OCI-LY1 (cell line): ENCODE measurements at regions not wholly inside any gene's neighbourhood (a gene's known extent, or its start where the extent isn't known, plus 50 kb on each side); places are given as distances from the start of the nearest gene placed in this dataset.

ENCODE experiments used
- H2AFZ ChIP-seq: fragments of 200-600 bp; sonication (generic), shearing (Covaris generic); 2 replicates; pipeline ENCODE4 v1.6.0; 2014; ENCODE audit warnings: antibody characterized with exemption, mild to moderate bottlenecking, low read length
- H3F3A ChIP-seq: fragments of 200-600 bp; sonication (generic), shearing (Covaris generic); 2 replicates; pipeline ENCODE4 v1.6.0; 2014; ENCODE audit warnings: mild to moderate bottlenecking, antibody characterized with exemption, low read length, moderate library complexity; ENCODE audit not compliant: insufficient read depth
- H3K27ac ChIP-seq: fragments of 200-600 bp; sonication (generic); 2 replicates; pipeline ENCODE4 v1.5.1; 2014; ENCODE audit warnings: low read length, mixed run types, mild to moderate bottlenecking, low read depth; ENCODE audit not compliant: poor library complexity, severe bottlenecking
- H3K27me3 ChIP-seq: fragments of 200-600 bp; sonication (generic); 2 replicates; pipeline ENCODE4 v1.6.0; 2014; ENCODE audit warnings: antibody characterized with exemption, mild to moderate bottlenecking, low read length, moderate library complexity; ENCODE audit not compliant: insufficient read depth
- H3K36me3 ChIP-seq: fragments of 200-600 bp; sonication (generic); 2 replicates; pipeline ENCODE4 v1.6.1; 2014; ENCODE audit warnings: mild to moderate bottlenecking, antibody characterized with exemption, low read length, moderate library complexity, mixed read lengths; ENCODE audit not compliant: insufficient read depth
- H3K4me1 ChIP-seq: fragments of 200-600 bp; sonication (generic); 2 replicates; pipeline ENCODE4 v1.5.1; 2014; ENCODE audit warnings: mild to moderate bottlenecking, low read length, moderate library complexity; ENCODE audit not compliant: insufficient read depth, severe bottlenecking
- H3K4me2 ChIP-seq: fragments of 200-600 bp; sonication (generic), shearing (Covaris generic); 2 replicates; pipeline ENCODE4 v1.6.1; 2014; ENCODE audit warnings: low read length
- H3K4me3 ChIP-seq: fragments of 200-600 bp; sonication (generic); 2 replicates; pipeline ENCODE4 v1.5.1; 2014; ENCODE audit warnings: low read length, low read depth, mild to moderate bottlenecking, mixed read lengths; ENCODE audit not compliant: poor library complexity, severe bottlenecking
- H3K79me2 ChIP-seq: fragments of 200-600 bp; shearing (Covaris generic); 2 replicates; pipeline ENCODE4 v1.6.1; 2016; ENCODE audit warnings: mixed run types, low read length, mixed read lengths; ENCODE audit not compliant: insufficient read depth
- H3K9ac ChIP-seq: fragments of 200-600 bp; sonication (generic), shearing (Covaris generic); 2 replicates; pipeline ENCODE4 v1.6.1; 2014; ENCODE audit warnings: mild to moderate bottlenecking, low read length, mixed read lengths
- H3K9me2 ChIP-seq: fragments of 200-600 bp; sonication (generic), shearing (Covaris generic); 2 replicates; pipeline ENCODE4 v1.6.1; 2014; ENCODE audit warnings: low read depth, mild to moderate bottlenecking, low read length, mixed read lengths
- H3K9me3 ChIP-seq: fragments of 200-600 bp; shearing (Covaris generic); 2 replicates; pipeline ENCODE4 v1.6.1; 2014; ENCODE audit warnings: low read length, mixed read lengths
- H4K20me1 ChIP-seq: fragments of 200-600 bp; sonication (generic), shearing (Covaris generic); 2 replicates; pipeline ENCODE4 v1.6.0; 2016; ENCODE audit warnings: mild to moderate bottlenecking, low read length; ENCODE audit not compliant: insufficient read depth
- CTCF ChIP-seq: fragments of 200-600 bp; sonication (generic), shearing (Covaris generic); IDR thresholded peaks from 2 replicates; pipeline ENCODE4 v1.5.1; 2017; ENCODE audit warnings: mild to moderate bottlenecking, antibody characterized with exemption, low read length, moderate library complexity, mixed read lengths
- EZH2 ChIP-seq: fragments of 200-600 bp; sonication (generic), shearing (Covaris generic); IDR thresholded peaks from 2 replicates; pipeline ENCODE4 v1.8.0; 2017; ENCODE audit warnings: borderline replicate concordance, mixed run types, mild to moderate bottlenecking, antibody characterized with exemption, low read length, moderate library complexity, mixed read lengths

- Histone ChIP-seq H2AFZ (no peak overlapping the region), H3K27ac (no peak overlapping the region), H3K4me2 (no peak overlapping the region), H4K20me1 (no peaks in the 10 kb centered on the region), H3K9ac (no peak overlapping the region), H3K4me3 (no peak overlapping the region), H3K4me1 (no peaks in the 10 kb centered on the region), H3K79me2 (no peaks in the 10 kb centered on the region), H3K9me2 (no peaks in the 10 kb centered on the region), H3K36me3 (no peaks in the 10 kb centered on the region), H3K27me3 (no peaks in the 10 kb centered on the region), H3F3A (no peaks in the 10 kb centered on the region), H3K9me3 (no peaks in the 10 kb centered on the region)
- TF ChIP-seq EZH2 = no peak
- TF ChIP-seq CTCF = no peak
Measured at GRCh38 chr5:27535031-27535557, 496.7 kb upstream of the CDH9 start.

GRCh38 chr5:27532305-27532704 lies 493.9 kb upstream of the CDH9 start:
- Histone ChIP-seq H3F3A (no peaks in the 10 kb centered on the region), H3K9ac (no peak overlapping the region), H3K4me3 (no peak overlapping the region), H2AFZ (no peak overlapping the region), H3K27me3 (no peaks in the 10 kb centered on the region), H3K9me2 (no peaks in the 10 kb centered on the region), H3K36me3 (no peaks in the 10 kb centered on the region), H4K20me1 (no peaks in the 10 kb centered on the region), H3K79me2 (no peaks in the 10 kb centered on the region), H3K27ac (no peak overlapping the region), H3K4me1 (no peaks in the 10 kb centered on the region), H3K4me2 (no peak overlapping the region), H3K9me3 (no peaks in the 10 kb centered on the region)
- TF ChIP-seq CTCF (no peak), EZH2 (no peak)

- Histone ChIP-seq H3K36me3 (no peaks in the 10 kb centered on the region), H3K4me3 (no peak overlapping the region), H3K27ac (no peak overlapping the region), H2AFZ (no peak overlapping the region), H3K9ac (no peak overlapping the region), H4K20me1 (no peaks in the 10 kb centered on the region), H3K27me3 (no peaks in the 10 kb centered on the region), H3K9me2 (no peaks in the 10 kb centered on the region), H3F3A (no peaks in the 10 kb centered on the region), H3K79me2 (no peaks in the 10 kb centered on the region), H3K9me3 (no peaks in the 10 kb centered on the region), H3K4me1 (no peaks in the 10 kb centered on the region), H3K4me2 (no peak overlapping the region)
- TF ChIP-seq EZH2 (no peak), CTCF (no peak)
Measured at GRCh38 chr5:27524515-27524914, 486.1 kb upstream of the CDH9 start.
